Muscle of arm (tissue), 1 donor: ENCODE measurements at regions not wholly inside any gene's neighbourhood (a gene's known extent, or its start where the extent isn't known, plus 50 kb on each side); places are given as distances from the start of the nearest gene placed in this dataset.
"Not testable (repeated sequence)": the region's sequence is repeated elsewhere in the genome, so short reads cannot be mapped to it uniquely, and the experiment has no call there.

Source experiments
- DNase-seq: peaks from one replicate; pipeline ENCODE4 v3.0.0-alpha.2; 2013

GRCh38 chr5:12658871-12659446 is 754.7 kb upstream of the CTNND2 start:
- no peak for DNase-seq

GRCh38 chr5:12657914-12658474 is 753.7 kb upstream of the CTNND2 start:
- not testable (repeated sequence) for DNase-seq

- DNase-seq, result no peak
These were observed 751.4 kb upstream of the CTNND2 start for GRCh38 chr5:12655675-12656074.

- peak; percentile 54 for DNase-seq
These were observed 748.0 kb upstream of the CTNND2 start for GRCh38 chr5:12652201-12652600.

GRCh38 chr5:12648558-12648957 is 744.3 kb upstream of the CTNND2 start:
- no peak for DNase-seq

- DNase-seq, result no peak
These were observed 743.4 kb upstream of the CTNND2 start for GRCh38 chr5:12647613-12648012.

GRCh38 chr5:12645582-12645981 is 741.3 kb upstream of the CTNND2 start:
- DNase-seq, result no peak

- DNase-seq, result no peak
These were observed 732.0 kb upstream of the CTNND2 start for GRCh38 chr5:12636209-12636608.

- no peak for DNase-seq
These were observed 722.3 kb upstream of the CTNND2 start for GRCh38 chr5:12626556-12626955.

- no peak for DNase-seq
These were observed 721.5 kb upstream of the CTNND2 start for GRCh38 chr5:12625667-12626263.

GRCh38 chr5:12624776-12625560 is 720.7 kb upstream of the CTNND2 start:
- DNase-seq, result no peak

- peak; percentile 2 for DNase-seq
These were observed 719.2 kb upstream of the CTNND2 start for GRCh38 chr5:12623408-12623807.

GRCh38 chr5:12616093-12616492 is 711.8 kb upstream of the CTNND2 start:
- DNase-seq, result no peak

- DNase-seq, result no peak
These were observed 711.0 kb upstream of the CTNND2 start for GRCh38 chr5:12615141-12615820.

- no peak for DNase-seq
These were observed 710.4 kb upstream of the CTNND2 start for GRCh38 chr5:12614608-12615007.

GRCh38 chr5:12611132-12611531 is 706.9 kb upstream of the CTNND2 start:
- no peak for DNase-seq

- not testable (repeated sequence) for DNase-seq
These were observed 703.6 kb upstream of the CTNND2 start for GRCh38 chr5:12607817-12608216.

GRCh38 chr5:12592228-12592627 is 688.0 kb upstream of the CTNND2 start:
- DNase-seq, result no peak

- no peak for DNase-seq
These were observed 682.2 kb upstream of the CTNND2 start for GRCh38 chr5:12586406-12586805.

GRCh38 chr5:12578803-12579202 is 674.6 kb upstream of the CTNND2 start:
- not testable (repeated sequence) for DNase-seq

GRCh38 chr5:12576953-12577352 is 672.7 kb upstream of the CTNND2 start:
- DNase-seq, result not testable (repeated sequence)
